Effector memory CD8-positive, alpha-beta T cell (primary cell): ENCODE measurements at regions not wholly inside any gene's neighbourhood (a gene's known extent, or its start where the extent isn't known, plus 50 kb on each side); places are given as distances from the start of the nearest gene placed in this dataset.

Source experiments
- ATAC-seq: fragments of 150-1000 bp; cut with Tn5 transposase; replicated peaks from 2 replicates; pipeline ENCODE4 v1.10.0; 2021; ENCODE audit warnings: mild to moderate bottlenecking, moderate library complexity
- DNase-seq, 3 experiments: peaks; one replicate each; pipeline ENCODE4 v3.0.0; 2021
- H3K27ac Mint-ChIP-seq, 2 donors: one replicate each; pipeline ENCODE4 v1.8.0; 2022; ENCODE audit warnings: mild to moderate bottlenecking in 2 of 2, mixed read lengths in 2 of 2, moderate library complexity in 2 of 2
- H3K27me3 Mint-ChIP-seq, 2 donors: one replicate each; pipeline ENCODE4 v1.8.0; 2022; ENCODE audit warnings: mixed read lengths in 2 of 2
- H3K36me3 Mint-ChIP-seq: one replicate; pipeline ENCODE4 v1.8.0; 2022; ENCODE audit warnings: mild to moderate bottlenecking, moderate library complexity, mixed read lengths; ENCODE audit not compliant: insufficient read depth
- H3K4me1 Mint-ChIP-seq, 2 donors: one replicate each; pipeline ENCODE4 v1.8.0; 2022; ENCODE audit warnings: low read depth in 2 of 2, mixed read lengths in 2 of 2
- H3K4me3 Mint-ChIP-seq, 2 donors: one replicate each; pipeline ENCODE4 v1.8.0; 2022; ENCODE audit warnings: mild to moderate bottlenecking in 2 of 2, mixed read lengths in 2 of 2, moderate library complexity in 2 of 2
- H3K9me3 Mint-ChIP-seq, 2 donors: one replicate each; pipeline ENCODE4 v1.8.0; 2022; ENCODE audit warnings: mixed read lengths in 2 of 2

DNA sequence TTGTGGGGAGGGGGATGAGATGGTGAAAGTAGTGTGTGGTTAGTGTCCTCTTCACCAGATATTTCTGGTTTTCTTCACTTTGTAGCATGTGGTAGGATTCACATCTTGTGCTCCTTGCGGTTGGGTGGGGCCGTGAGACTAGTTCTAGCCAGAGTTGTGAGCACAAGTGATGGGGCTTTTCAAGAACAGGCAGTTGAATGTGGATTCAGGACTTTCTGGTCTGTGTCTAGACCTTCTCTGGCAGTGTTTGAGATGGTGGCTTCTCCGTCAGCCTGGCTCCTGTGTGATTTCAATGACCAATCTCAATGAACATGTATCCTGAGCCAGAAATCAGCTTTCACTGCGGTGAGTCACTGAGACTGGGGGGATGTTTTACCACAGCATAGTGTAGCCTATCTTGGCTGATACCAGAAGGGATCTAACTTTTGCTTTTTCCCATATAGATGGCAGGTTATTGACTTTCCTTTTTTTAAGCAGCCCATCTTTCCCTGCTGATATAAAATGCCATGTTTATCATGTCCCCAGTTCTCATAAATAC lies 82.6 kb downstream of the RPLP1 start:
- Mint-ChIP-seq H3K27me3 (peaks cover 14 to 70% of the 10 kb centered on the region in 2 donors), H3K9me3 (no peaks in the 10 kb centered on the region), H3K27ac (no peak overlapping the region), H3K4me1 (no peaks in the 10 kb centered on the region), H3K36me3 (no peaks in the 10 kb centered on the region), H3K4me3 (no peak overlapping the region)
- ATAC-seq (no peak), DNase-seq (no peak)

DNA sequence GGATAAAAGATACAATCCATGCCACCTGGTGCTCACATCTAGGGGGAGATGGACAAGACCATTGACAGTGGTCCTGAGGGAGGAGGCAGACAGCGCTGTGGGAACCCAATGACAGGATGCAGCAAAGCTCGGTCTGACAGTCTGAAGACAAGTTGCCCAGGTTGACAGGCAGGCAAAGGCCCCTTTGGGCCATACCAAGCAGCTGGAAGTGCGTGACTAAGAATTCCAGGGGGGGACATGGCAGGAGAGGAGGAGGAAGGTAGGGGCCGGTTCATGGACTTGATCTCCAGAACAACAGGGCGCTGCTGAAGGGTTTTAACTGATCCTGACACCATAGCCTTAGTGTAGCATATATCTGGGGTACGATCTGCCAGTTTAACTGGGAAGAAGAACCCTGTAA lies 83.4 kb downstream of the RPLP1 start:
- no peak for DNase-seq
- Mint-ChIP-seq H3K9me3 (no peaks in the 10 kb centered on the region), H3K4me1 (no peaks in the 10 kb centered on the region), H3K36me3 (no peaks in the 10 kb centered on the region), H3K4me3 (no peak overlapping the region), H3K27me3 (peaks cover 14 to 72% of the 10 kb centered on the region in 2 donors), H3K27ac (peak overlapping the region in 1 of 2 donors; percentile 11)
- no peak for ATAC-seq

DNA sequence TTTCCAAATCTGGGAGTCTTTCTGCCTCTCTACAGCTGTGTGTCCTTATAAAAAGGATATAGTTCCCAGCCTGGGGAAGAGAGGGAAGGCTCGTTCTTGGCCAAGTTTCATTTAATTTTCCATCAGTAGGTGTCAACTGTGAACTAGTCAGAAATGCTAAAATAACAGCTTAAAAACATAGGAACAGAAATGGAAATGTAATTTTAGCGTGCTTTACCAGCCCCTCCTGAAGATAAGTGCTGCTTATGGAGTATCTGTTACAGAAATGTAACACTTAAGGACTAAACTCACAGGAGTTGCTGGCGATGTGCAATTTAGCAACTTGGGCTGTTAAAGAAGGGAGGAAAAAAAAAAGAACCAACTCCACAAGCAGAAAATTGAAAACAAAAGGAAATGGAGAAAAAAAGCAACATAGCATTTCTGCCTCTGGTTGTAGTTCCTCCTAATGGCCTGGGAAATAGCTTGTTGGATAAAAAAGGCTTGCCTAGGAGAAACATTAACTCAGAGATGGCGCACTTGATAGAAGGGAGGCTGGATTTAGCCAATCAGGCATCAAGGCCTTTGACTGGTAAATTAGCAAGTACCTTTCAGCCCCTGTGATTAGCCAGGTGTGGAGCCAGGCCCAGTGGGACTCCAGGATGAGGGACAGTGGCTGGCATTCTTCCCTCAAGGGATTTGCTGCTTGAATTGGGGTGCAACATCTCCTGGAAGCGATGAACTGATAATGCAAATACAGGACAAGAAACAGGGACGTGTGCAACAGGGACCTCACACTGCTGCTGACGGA lies 84.3 kb downstream of the RPLP1 start:
- no peak overlapping the region for H3K4me3 Mint-ChIP-seq
- H3K9me3 Mint-ChIP-seq: no peaks in the 10 kb centered on the region
- ATAC-seq (no peak), DNase-seq (no peak)
- peaks cover 3% of the 10 kb centered on the region for H3K36me3 Mint-ChIP-seq
- H3K4me1 Mint-ChIP-seq: no peaks in the 10 kb centered on the region
- H3K27ac Mint-ChIP-seq: peak overlapping the region in 1 of 2 donors; percentile 49
- H3K27me3 Mint-ChIP-seq: peaks cover 14 to 74% of the 10 kb centered on the region in 2 donors

DNA sequence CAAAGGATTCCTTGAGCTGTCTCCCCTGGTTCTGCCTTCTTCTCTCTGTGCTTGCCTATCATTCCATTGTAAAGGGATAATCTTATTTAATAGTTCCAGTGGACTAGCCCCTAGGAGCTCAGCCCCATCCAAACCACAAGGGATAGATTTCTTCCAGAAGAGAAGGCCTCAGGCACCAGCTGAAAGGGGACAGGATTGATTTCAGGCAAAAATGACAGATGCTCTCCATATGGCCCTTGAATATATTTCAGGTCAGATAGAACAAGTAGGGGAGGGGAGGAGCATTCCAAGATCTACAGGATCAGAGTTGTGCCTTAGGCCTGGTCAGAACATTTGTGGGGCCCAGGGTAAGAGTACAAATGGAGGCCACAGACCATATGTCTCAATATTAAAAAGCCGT lies 85.3 kb downstream of the RPLP1 start:
- Mint-ChIP-seq H3K27me3 (peaks cover 11 to 73% of the 10 kb centered on the region in 2 donors), H3K9me3 (no peaks in the 10 kb centered on the region), H3K36me3 (peaks cover 3% of the 10 kb centered on the region)

DNA sequence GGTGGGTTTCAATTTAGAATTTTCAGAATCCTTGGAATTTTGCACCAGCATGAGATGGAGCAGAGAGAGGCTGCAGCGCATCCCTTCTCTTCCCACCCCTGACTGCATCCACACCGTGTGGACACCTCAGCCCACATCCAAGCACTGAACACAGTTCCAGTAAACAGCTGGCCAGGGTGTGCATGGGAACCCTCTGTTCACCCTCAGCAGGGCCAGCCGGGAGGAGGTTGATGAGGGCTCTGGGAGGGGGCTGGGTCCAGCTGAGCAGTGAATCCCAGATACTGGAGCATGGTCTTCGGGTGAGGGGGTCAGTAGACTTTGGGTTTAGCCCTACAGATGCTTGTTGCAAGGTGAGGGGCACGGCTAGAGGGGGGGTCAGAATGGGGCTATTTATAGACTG lies 85.8 kb downstream of the RPLP1 start:
- no peak overlapping the region for H3K27ac Mint-ChIP-seq
- no peaks in the 10 kb centered on the region for H3K9me3 Mint-ChIP-seq
- peaks cover 6 to 68% of the 10 kb centered on the region in 2 donors for H3K27me3 Mint-ChIP-seq
- DNase-seq (no peak), ATAC-seq (no peak)
- H3K4me3 Mint-ChIP-seq: no peak overlapping the region
- H3K4me1 Mint-ChIP-seq: no peaks in the 10 kb centered on the region
- H3K36me3 Mint-ChIP-seq: peaks cover 3% of the 10 kb centered on the region

More for the DNA sequence above, 85.3 kb downstream of the RPLP1 start:
- Mint-ChIP-seq H3K4me3 (no peak overlapping the region), H3K4me1 (no peaks in the 10 kb centered on the region), H3K27ac (no peak overlapping the region)
- DNase-seq (no peak), ATAC-seq (no peak)

DNA sequence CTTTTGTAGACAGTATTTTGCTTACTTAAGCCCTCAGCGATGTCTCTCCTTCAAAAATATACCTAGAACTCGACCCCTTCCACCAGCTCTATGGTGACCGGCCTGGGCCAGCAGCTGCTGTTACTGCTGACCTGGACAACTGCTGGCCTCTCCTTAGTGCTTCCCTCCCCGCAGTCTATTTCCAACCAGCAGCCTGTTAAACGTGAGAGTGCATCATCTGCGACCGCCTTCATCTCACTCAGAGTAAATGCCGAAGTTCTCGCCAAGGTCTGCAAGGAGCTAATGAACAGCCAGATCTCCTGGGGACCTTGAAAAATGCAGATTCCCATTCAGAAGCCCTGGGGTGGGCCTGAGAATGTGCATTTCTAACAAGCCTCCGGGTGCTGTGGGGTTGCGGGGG lies 86.7 kb downstream of the RPLP1 start:
- H3K4me3 Mint-ChIP-seq: no peak overlapping the region
- no peaks in the 10 kb centered on the region for H3K4me1 Mint-ChIP-seq
- H3K9me3 Mint-ChIP-seq: no peaks in the 10 kb centered on the region
- DNase-seq (no peak), ATAC-seq (no peak)
- peaks cover 3% of the 10 kb centered on the region for H3K36me3 Mint-ChIP-seq
- no peak overlapping the region for H3K27ac Mint-ChIP-seq
- H3K27me3 Mint-ChIP-seq: peaks cover 5 to 69% of the 10 kb centered on the region in 2 donors

DNA sequence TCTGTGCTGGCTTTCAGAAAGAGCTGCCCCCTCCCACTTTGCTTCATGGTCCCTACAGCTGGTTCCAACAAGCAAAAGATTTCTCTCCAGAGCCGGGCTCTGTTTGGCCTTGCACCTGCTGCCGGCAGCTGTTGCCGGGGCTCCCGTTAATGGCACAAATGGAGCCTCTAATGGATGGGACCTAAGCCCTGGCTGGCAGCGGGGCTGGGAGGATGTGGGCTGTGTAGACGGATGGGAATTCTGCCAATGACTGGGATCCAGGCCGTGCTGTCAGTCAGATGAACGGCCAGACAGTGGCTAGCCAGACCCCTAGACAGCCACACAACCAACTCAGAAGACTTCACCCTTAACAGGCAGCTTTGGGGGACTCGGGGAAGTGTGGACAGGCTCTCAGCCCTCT lies 88.0 kb downstream of the RPLP1 start:
- Mint-ChIP-seq H3K36me3 (peaks cover 3% of the 10 kb centered on the region), H3K9me3 (no peaks in the 10 kb centered on the region), H3K27me3 (peaks cover 5 to 74% of the 10 kb centered on the region in 2 donors), H3K4me3 (no peak overlapping the region), H3K4me1 (no peaks in the 10 kb centered on the region), H3K27ac (no peak overlapping the region)
- DNase-seq (no peak), ATAC-seq (no peak)

DNA sequence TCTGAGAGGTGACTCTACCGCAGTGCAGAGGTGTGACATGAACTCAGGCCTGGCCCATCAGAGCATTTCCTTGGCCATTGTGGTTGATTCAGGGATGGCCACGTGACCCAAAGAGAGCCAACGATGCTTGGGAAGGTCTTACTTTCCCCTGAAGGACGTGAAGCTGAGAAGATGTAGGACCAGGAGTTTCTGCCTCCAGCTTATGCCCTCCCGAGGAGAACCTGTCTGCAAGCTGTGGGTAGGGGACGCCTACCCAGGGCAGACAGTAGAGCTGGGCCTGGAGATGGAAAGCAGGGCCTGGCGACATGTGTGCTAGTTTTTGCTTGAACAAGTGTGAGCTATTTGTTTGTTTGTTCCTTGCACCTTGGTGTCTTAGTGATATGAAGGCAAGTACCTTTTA lies 89.4 kb downstream of the RPLP1 start:
- DNase-seq: no peak
- no peak overlapping the region for H3K27ac Mint-ChIP-seq
- no peaks in the 10 kb centered on the region for H3K9me3 Mint-ChIP-seq
- H3K36me3 Mint-ChIP-seq: peaks cover 3% of the 10 kb centered on the region
- no peak for ATAC-seq
- H3K4me1 Mint-ChIP-seq: no peaks in the 10 kb centered on the region
- H3K27me3 Mint-ChIP-seq: peaks cover 0 to 60% of the 10 kb centered on the region in 2 donors
- H3K4me3 Mint-ChIP-seq: no peak overlapping the region

DNA sequence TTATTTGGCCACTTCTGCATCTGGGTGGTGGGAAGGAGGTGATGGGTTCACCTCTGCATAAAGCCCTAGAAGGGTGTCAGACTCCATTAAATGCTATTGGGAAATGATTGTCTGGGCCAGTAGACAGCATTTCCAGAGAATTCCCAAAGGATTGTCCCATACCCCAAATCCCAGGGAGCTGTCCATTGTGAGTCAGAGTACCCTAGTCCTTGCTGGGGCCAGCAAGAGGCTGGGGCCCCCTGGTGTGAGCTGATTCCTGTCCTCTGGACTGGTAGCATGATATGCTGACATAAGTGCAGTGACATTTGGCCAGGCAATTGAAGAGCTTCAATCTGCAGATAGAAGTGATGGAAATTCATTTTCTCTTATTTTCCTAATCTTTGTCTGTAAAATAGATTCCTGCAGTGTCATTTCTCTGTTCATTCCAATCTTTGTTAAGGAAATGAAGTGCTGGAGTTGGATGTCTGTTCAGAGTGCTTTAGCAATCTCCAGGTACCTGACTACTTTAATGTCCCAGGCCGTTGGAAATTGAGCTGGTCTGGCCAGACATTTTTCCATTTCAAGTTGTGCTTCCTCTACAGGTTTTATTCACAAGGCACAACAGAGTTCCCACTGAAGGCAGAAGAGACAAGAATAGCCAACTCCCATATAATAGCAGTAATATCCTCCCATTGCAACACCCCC lies 91.2 kb downstream of the RPLP1 start:
- no peak overlapping the region for H3K4me3 Mint-ChIP-seq
- no peaks in the 10 kb centered on the region for H3K4me1 Mint-ChIP-seq
- H3K27me3 Mint-ChIP-seq: peaks cover 6 to 57% of the 10 kb centered on the region in 2 donors
- no peaks in the 10 kb centered on the region for H3K9me3 Mint-ChIP-seq
- H3K27ac Mint-ChIP-seq: no peak overlapping the region
- no peak for ATAC-seq
- H3K36me3 Mint-ChIP-seq: peaks cover 3% of the 10 kb centered on the region
- DNase-seq: no peak

DNA sequence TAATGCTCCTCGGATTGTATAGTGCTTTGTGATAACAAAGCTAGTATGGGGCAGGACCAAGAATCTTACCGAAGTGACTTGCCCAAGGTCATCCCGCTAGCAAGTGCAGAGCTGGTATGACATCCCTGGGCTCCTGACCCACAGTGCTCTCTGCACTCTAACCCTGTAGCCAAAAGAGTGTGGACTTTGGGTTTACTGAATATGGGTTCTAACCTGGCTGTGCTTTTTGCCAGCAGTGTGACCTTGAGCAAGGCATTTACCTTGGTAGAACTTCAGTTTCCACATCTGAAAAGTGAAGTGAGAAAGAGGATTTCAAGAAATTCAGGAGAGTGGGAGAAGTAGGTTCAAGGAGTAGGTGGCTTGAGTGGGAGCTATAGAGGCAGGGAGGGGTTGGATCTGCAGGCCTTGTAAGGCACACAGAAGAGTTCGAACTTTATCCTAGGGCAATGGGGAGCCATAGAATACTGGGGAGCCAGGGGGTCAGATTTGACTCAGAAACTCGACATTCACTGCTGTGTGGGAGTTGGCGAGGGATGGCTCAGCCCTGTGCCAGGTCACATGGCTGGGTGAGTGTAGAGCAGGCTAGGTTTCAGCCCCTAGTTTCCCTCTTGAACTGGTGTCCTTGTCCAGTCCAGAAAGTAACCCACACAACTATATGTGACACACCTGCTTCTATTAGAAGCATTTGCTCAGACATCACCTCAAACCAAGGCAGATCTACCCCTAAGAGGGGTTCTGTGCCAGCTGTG lies 91.9 kb downstream of the RPLP1 start:
- DNase-seq: no peak

DNA sequence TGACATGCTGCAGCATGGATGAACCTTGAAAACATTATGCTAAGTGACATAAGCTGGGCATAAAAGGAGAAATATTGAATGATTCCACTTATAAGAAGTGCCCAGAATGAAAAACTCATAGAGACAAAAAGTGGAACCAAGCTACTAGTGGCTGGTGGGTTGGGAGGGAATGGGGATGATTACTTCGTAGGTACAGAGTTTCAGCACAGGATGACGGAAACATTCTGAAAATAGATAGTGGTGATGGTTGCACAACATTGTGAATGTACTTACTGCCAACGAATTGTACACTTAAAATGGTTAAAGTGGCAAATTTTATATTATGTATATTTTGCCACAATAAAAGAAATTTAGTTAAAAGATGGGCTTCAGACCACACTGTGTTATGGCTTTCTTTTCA lies 93.6 kb downstream of the RPLP1 start:
- no peak overlapping the region for H3K4me3 Mint-ChIP-seq
- peaks cover 24 to 51% of the 10 kb centered on the region in 2 donors for H3K27me3 Mint-ChIP-seq
- peaks cover 3% of the 10 kb centered on the region for H3K36me3 Mint-ChIP-seq
- peaks cover 0 to 2% of the 10 kb centered on the region in 2 donors for H3K9me3 Mint-ChIP-seq
- no peak overlapping the region for H3K27ac Mint-ChIP-seq
- H3K4me1 Mint-ChIP-seq: peaks cover 0 to 1% of the 10 kb centered on the region in 2 donors
- no peak for ATAC-seq
- DNase-seq: no peak

More for the DNA sequence above, 91.9 kb downstream of the RPLP1 start:
- H3K36me3 Mint-ChIP-seq: peaks cover 3% of the 10 kb centered on the region
- no peak for ATAC-seq
- H3K27me3 Mint-ChIP-seq: peaks cover 13 to 63% of the 10 kb centered on the region in 2 donors
- H3K9me3 Mint-ChIP-seq: no peaks in the 10 kb centered on the region
- H3K4me1 Mint-ChIP-seq: no peaks in the 10 kb centered on the region
- no peak overlapping the region for H3K27ac Mint-ChIP-seq
- no peak overlapping the region for H3K4me3 Mint-ChIP-seq

DNA sequence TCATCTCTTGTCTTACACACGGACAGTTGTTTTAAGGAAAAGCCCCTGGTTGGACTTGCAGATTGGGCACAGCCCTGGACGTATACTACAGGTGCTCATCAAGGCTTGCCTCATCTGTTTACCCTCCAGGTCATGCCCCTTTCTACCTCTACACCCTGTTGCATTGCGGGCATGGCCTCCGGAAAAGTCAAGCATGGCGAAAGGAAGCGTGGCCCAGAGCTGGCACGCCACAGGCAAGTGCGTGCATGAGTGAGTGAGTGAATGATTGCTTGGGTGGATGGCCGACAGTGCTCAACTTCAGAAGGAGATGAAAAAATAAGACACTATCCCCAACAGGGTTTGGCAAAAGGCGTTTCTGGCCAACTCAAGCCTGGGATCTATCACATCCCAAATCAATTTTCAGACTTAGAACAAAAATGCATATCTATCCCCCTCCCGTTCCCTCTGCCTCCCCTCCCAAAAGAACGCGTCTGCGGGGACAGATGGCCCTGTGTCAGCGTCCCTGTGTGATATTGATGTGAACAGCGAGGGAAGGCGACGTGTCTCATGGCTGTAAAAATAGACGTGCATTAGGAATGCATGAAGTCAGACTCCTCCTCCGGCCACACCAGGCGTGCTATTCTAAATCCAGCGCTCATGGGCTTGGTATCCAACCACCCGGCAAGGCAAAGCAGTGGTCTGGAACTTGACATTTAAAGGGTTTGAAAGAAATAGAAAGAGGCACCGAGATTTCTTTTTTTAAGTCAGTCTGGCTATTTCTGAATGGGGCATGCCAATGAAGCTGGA lies 96.0 kb downstream of the RPLP1 start:
- no peak for DNase-seq
- Mint-ChIP-seq H3K9me3 (peaks cover 12 to 16% of the 10 kb centered on the region in 2 donors), H3K27me3 (peaks cover 24 to 45% of the 10 kb centered on the region in 2 donors), H3K4me1 (peaks cover 0 to 1% of the 10 kb centered on the region in 2 donors), H3K27ac (no peak overlapping the region), H3K4me3 (no peak overlapping the region), H3K36me3 (no peaks in the 10 kb centered on the region)
- ATAC-seq: no peak
